SK-N-SH treated with all-trans-retinoic acid at 6 μM for 48 hours (cell line): ENCODE measurements at regions not wholly inside any gene's neighbourhood (a gene's known extent, or its start where the extent isn't known, plus 50 kb on each side); places are given as distances from the start of the nearest gene placed in this dataset.
"Not testable (repeated sequence)": the region's sequence is repeated elsewhere in the genome, so short reads cannot be mapped to it uniquely, and the experiment has no call there.

Source experiments
- ARNTL ChIP-seq: fragments of 450-650 bp; formaldehyde crosslinking; IDR thresholded peaks from 2 replicates; pipeline ENCODE4 v1.5.0; 2020; ENCODE audit warnings: low read depth, mild to moderate bottlenecking, moderate library complexity, borderline replicate concordance
- ESRRG ChIP-seq: fragments of 250-450 bp; sonication (Bioruptor Pico); IDR thresholded peaks from 2 replicates; pipeline ENCODE4 v1.6.1; 2021; ENCODE audit warnings: mild to moderate bottlenecking
- RARB ChIP-seq: fragments of 250-450 bp; sonication (Bioruptor Pico); IDR thresholded peaks from 2 replicates; pipeline ENCODE4 v1.8.0; 2021; ENCODE audit warnings: mild to moderate bottlenecking, moderate library complexity
- TCF4 ChIP-seq: fragments of 250-450 bp; sonication (Bioruptor Pico); IDR thresholded peaks from 2 replicates; pipeline ENCODE4 v1.8.0; 2021; ENCODE audit warnings: mild to moderate bottlenecking, moderate library complexity, borderline replicate concordance
- ZC3H10 ChIP-seq: fragments of 250-450 bp; sonication (Bioruptor Pico); IDR thresholded peaks from 2 replicates; pipeline ENCODE4 v1.5.1; 2021; ENCODE audit warnings: mild to moderate bottlenecking, moderate library complexity
- ZFP3 ChIP-seq: fragments of 250-450 bp; sonication (Bioruptor Pico); IDR thresholded peaks from 2 replicates; pipeline ENCODE4 v1.5.0; 2020; ENCODE audit warnings: mild to moderate bottlenecking, moderate library complexity
- ZNF8 ChIP-seq: fragments of 450-650 bp; formaldehyde crosslinking; IDR thresholded peaks from 2 replicates; pipeline ENCODE4 v1.5.0; 2020; ENCODE audit warnings: mild to moderate bottlenecking, moderate library complexity
- TF ChIP-seq, protein P1 (sequence below): fragments of 250-450 bp; sonication (Bioruptor Pico); IDR thresholded peaks from 2 replicates; pipeline ENCODE4 v1.8.0; 2020; ENCODE audit warnings: mild to moderate bottlenecking, moderate library complexity, borderline replicate concordance
- TF ChIP-seq, protein P2 (sequence below): fragments of 250-450 bp; sonication (Bioruptor Pico); IDR thresholded peaks from 2 replicates; pipeline ENCODE4 v1.8.0; 2021; ENCODE audit warnings: low read depth, mild to moderate bottlenecking, moderate library complexity, borderline replicate concordance
- TF ChIP-seq, protein P3 (sequence below): fragments of 250-450 bp; sonication (Bioruptor Pico); IDR thresholded peaks from 2 replicates; pipeline ENCODE4 v1.5.0; 2020; ENCODE audit warnings: mild to moderate bottlenecking, moderate library complexity
- TF ChIP-seq, protein P4 (sequence below): fragments of 250-450 bp; sonication (Bioruptor Pico); IDR thresholded peaks from 2 replicates; pipeline ENCODE4 v1.5.1; 2020; ENCODE audit warnings: low read depth, mild to moderate bottlenecking, moderate library complexity

DNA sequence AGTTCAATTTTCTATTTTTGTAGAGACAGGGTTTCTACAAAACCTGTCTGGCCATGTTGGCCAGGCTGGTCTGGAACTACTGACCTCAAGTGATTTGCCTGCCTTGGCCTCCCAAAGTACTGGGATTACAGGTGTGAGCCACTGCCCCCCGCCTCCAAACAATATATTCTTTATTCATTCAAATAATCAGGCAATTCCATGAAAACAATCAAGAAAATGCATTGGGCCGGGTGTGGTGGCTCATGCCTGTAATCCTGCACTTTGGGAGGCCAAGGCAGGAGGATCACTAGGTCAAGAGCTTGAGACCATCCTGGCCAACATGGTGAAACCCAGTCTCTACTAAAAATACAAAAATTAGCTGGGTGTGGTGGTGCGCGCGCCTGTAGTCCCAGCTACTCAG, 69.9 kb upstream of the ZNF217 start:
- not testable (repeated sequence) for TF ChIP-seq ESRRG (CRISPR knock-in tag); ZFP3 (CRISPR knock-in tag); ZNF8 (CRISPR knock-in tag); RARB (CRISPR knock-in tag); ARNTL; ZC3H10; TCF4 (CRISPR knock-in tag)
- TF ChIP-seq, protein P1, sequence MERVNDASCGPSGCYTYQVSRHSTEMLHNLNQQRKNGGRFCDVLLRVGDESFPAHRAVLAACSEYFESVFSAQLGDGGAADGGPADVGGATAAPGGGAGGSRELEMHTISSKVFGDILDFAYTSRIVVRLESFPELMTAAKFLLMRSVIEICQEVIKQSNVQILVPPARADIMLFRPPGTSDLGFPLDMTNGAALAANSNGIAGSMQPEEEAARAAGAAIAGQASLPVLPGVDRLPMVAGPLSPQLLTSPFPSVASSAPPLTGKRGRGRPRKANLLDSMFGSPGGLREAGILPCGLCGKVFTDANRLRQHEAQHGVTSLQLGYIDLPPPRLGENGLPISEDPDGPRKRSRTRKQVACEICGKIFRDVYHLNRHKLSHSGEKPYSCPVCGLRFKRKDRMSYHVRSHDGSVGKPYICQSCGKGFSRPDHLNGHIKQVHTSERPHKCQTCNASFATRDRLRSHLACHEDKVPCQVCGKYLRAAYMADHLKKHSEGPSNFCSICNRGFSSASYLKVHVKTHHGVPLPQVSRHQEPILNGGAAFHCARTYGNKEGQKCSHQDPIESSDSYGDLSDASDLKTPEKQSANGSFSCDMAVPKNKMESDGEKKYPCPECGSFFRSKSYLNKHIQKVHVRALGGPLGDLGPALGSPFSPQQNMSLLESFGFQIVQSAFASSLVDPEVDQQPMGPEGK: not testable (repeated sequence)
- TF ChIP-seq, protein P2, sequence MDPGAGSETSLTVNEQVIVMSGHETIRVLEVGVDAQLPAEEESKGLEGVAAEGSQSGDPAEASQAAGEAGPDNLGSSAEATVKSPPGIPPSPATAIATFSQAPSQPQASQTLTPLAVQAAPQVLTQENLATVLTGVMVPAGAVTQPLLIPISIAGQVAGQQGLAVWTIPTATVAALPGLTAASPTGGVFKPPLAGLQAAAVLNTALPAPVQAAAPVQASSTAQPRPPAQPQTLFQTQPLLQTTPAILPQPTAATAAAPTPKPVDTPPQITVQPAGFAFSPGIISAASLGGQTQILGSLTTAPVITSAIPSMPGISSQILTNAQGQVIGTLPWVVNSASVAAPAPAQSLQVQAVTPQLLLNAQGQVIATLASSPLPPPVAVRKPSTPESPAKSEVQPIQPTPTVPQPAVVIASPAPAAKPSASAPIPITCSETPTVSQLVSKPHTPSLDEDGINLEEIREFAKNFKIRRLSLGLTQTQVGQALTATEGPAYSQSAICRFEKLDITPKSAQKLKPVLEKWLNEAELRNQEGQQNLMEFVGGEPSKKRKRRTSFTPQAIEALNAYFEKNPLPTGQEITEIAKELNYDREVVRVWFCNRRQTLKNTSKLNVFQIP (CRISPR knock-in tag): not testable (repeated sequence)
- TF ChIP-seq, protein P3, sequence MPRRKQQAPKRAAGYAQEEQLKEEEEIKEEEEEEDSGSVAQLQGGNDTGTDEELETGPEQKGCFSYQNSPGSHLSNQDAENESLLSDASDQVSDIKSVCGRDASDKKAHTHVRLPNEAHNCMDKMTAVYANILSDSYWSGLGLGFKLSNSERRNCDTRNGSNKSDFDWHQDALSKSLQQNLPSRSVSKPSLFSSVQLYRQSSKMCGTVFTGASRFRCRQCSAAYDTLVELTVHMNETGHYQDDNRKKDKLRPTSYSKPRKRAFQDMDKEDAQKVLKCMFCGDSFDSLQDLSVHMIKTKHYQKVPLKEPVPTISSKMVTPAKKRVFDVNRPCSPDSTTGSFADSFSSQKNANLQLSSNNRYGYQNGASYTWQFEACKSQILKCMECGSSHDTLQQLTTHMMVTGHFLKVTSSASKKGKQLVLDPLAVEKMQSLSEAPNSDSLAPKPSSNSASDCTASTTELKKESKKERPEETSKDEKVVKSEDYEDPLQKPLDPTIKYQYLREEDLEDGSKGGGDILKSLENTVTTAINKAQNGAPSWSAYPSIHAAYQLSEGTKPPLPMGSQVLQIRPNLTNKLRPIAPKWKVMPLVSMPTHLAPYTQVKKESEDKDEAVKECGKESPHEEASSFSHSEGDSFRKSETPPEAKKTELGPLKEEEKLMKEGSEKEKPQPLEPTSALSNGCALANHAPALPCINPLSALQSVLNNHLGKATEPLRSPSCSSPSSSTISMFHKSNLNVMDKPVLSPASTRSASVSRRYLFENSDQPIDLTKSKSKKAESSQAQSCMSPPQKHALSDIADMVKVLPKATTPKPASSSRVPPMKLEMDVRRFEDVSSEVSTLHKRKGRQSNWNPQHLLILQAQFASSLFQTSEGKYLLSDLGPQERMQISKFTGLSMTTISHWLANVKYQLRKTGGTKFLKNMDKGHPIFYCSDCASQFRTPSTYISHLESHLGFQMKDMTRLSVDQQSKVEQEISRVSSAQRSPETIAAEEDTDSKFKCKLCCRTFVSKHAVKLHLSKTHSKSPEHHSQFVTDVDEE (CRISPR knock-in tag): not testable (repeated sequence)
- TF ChIP-seq, protein P4, sequence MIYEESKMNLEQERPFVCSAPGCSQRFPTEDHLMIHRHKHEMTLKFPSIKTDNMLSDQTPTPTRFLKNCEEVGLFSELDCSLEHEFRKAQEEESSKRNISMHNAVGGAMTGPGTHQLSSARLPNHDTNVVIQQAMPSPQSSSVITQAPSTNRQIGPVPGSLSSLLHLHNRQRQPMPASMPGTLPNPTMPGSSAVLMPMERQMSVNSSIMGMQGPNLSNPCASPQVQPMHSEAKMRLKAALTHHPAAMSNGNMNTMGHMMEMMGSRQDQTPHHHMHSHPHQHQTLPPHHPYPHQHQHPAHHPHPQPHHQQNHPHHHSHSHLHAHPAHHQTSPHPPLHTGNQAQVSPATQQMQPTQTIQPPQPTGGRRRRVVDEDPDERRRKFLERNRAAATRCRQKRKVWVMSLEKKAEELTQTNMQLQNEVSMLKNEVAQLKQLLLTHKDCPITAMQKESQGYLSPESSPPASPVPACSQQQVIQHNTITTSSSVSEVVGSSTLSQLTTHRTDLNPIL (CRISPR knock-in tag): not testable (repeated sequence)
